T-cell (primary cell): ENCODE measurements at regions not wholly inside any gene's neighbourhood (a gene's known extent, or its start where the extent isn't known, plus 50 kb on each side); places are given as distances from the start of the nearest gene placed in this dataset.

Experiments used
- ATAC-seq, 4 experiments: fragments of 200-7000 bp in 3 of 4; fragments of 150-1000 bp in 1 of 4; cut with Tn5 transposase; replicated peaks in 1 of 4; 1 replicate in 3 of 4; 2 replicates in 1 of 4; pipeline ENCODE4 v1.10.0; 2021; ENCODE audit warnings: moderate library complexity in 3 of 4, mild to moderate bottlenecking in 2 of 4, moderate number of reproducible peaks in 1 of 4
- CTCF ChIA-PET, 2 donors: fragments of 300-600 bp; sonication (Branson Sonifier 250); formaldehyde crosslinking; loops; one replicate each; lab custom pipeline; 2022; ENCODE audit warnings: antibody characterized with exemption in 2 of 2; lab: Charles Lee
- POLR2A ChIA-PET, 2 donors: fragments of 300-600 bp; sonication (Branson Sonifier 250); formaldehyde crosslinking; loops; one replicate each; lab custom pipeline; 2022; ENCODE audit warnings: antibody characterized with exemption in 2 of 2; lab: Charles Lee
- DNase-seq, 35 experiments: peaks; one replicate each; pipeline versions ENCODE4 v3.0.0 to v3.0.0-alpha.2; 2013 to 2023
- H3K27ac ChIP-seq: one replicate; pipeline ENCODE4 v1.5.1; 2013; ENCODE audit warnings: low read length
- H3K27me3 ChIP-seq, 2 experiments: replicated peaks in 1 of 2; 1 replicate in 1 of 2; 2 replicates in 1 of 2; pipeline versions ENCODE4 v1.6.1 to v1.7.0; 2013; ENCODE audit warnings: low read length in 1 of 2, mixed read lengths in 1 of 2; ENCODE audit not compliant: control insufficient read depth in 2 of 2, insufficient read depth in 2 of 2; ENCODE audit errors: extremely low read depth in 1 of 2
- H3K36me3 ChIP-seq, 2 donors: 1 replicate in 1 of 2; 2 replicates in 1 of 2; pipeline versions ENCODE4 v1.6.1 to v1.7.0; 2013; ENCODE audit warnings: low read length in 1 of 2; ENCODE audit not compliant: control insufficient read depth in 2 of 2, insufficient read depth in 1 of 2; ENCODE audit errors: extremely low read depth in 1 of 2
- H3K4me1 ChIP-seq, 2 experiments: 1 replicate in 1 of 2; 2 replicates in 1 of 2; pipeline versions ENCODE4 v1.6.1 to v1.7.0; 2013; ENCODE audit warnings: low read length in 2 of 2, mixed read lengths in 1 of 2; ENCODE audit not compliant: insufficient read depth in 2 of 2, control insufficient read depth in 1 of 2; ENCODE audit errors: extremely low read depth in 1 of 2
- H3K4me3 ChIP-seq, 2 donors: 1 replicate in 1 of 2; 2 replicates in 1 of 2; pipeline versions ENCODE4 v1.5.1 to v1.7.0; 2013; ENCODE audit warnings: mild to moderate bottlenecking in 2 of 2, low read length in 1 of 2, moderate library complexity in 1 of 2; ENCODE audit not compliant: control insufficient read depth in 1 of 2; ENCODE audit errors: extremely low read depth in 1 of 2
- H3K9me3 ChIP-seq: 2 replicates; pipeline ENCODE4 v1.7.0; 2013
- H3K27ac Mint-ChIP-seq, 2 donors: one replicate each; pipeline ENCODE4 v1.8.0; 2020 to 2021; ENCODE audit warnings: mild to moderate bottlenecking in 2 of 2, mixed read lengths in 2 of 2
- H3K27me3 Mint-ChIP-seq, 2 donors: one replicate each; pipeline ENCODE4 v1.8.0; 2021 to 2022; ENCODE audit warnings: mixed read lengths in 2 of 2
- H3K36me3 Mint-ChIP-seq: one replicate; pipeline ENCODE4 v1.8.0; 2021; ENCODE audit warnings: mixed read lengths
- H3K4me1 Mint-ChIP-seq, 3 donors: one replicate each; pipeline ENCODE4 v1.8.0; 2020 to 2022; ENCODE audit warnings: mixed read lengths in 3 of 3, mild to moderate bottlenecking in 1 of 3
- H3K4me3 Mint-ChIP-seq, 3 donors: one replicate each; pipeline ENCODE4 v1.8.0; 2020 to 2022; ENCODE audit warnings: mild to moderate bottlenecking in 3 of 3, mixed read lengths in 3 of 3, moderate library complexity in 3 of 3
- H3K9me3 Mint-ChIP-seq, 3 donors: one replicate each; pipeline ENCODE4 v1.8.0; 2020 to 2022; ENCODE audit warnings: mixed read lengths in 3 of 3
- WGBS: methylation state at CpG from one replicate; pipeline ENCODE4 v1.1.5; 2013; ENCODE audit warnings: missing lambda C conversion rate; ENCODE audit not compliant: insufficient coverage; 5-methylcytosine and 5-hydroxymethylcytosine counted together

- H3K4me1 ChIP-seq: peaks cover 0 to 14% of the 10 kb centered on the region in 2 experiments
- no peaks in the 10 kb centered on the region for H3K36me3 ChIP-seq
- H3K9me3 ChIP-seq: no peaks in the 10 kb centered on the region
- Mint-ChIP-seq H3K27me3 (peaks cover 16 to 22% of the 10 kb centered on the region in 2 donors), H3K27ac (no peak overlapping the region), H3K4me3 (no peak overlapping the region), H3K4me1 (peaks cover 0 to 29% (median under 1%) of the 10 kb centered on the region in 3 donors), H3K36me3 (no peaks in the 10 kb centered on the region), H3K9me3 (peaks cover 0 to 7% (median 0%) of the 10 kb centered on the region in 3 donors)
- peaks cover 0 to 18% of the 10 kb centered on the region in 2 experiments for H3K27me3 ChIP-seq
- ChIA-PET POLR2A (no interaction called here), CTCF (no interaction called here)
- ATAC-seq (no peak), DNase-seq (peak in 1 of 35 experiments; percentile 3)
- H3K27ac ChIP-seq: no peak overlapping the region
- no peak overlapping the region for H3K4me3 ChIP-seq
These were observed 526.9 kb downstream of the MATN1 start for GRCh38 chr1:30196457-30196856.

DNA sequence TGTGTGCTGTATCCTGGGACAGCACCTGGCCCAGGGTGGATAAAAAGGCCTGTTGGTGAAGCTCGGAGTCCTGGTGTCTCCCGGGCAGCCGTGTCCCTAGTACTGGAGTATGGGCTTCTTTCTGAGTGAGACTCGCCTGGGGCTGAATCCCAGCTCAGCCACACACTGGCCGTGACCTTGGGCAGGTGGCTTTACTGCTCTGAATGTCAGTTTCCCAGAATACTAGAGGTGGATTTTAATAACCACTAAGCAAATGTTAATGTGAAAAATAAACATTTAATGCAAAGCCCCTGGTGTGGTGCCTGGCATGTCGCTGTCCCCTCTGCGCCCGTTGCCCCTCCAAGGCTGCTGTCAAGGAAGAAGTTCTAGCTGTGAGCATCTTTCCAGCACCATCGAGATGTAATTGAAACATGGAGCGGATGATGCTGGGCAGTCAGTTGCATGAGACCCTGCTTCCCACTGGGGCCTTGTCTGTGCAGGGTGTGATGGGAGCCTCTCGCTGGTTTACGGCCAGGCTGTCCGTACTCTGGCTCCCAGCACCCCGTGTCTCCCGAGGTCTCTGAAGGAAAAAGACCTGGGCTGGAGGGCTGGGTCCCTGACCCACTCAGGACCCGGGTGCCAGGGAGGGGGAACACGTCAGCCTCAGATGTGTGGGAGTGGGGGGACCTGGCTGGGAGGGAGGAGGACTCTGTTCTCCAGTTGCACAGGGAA, 527.8 kb downstream of the MATN1 start:
- peaks cover 0 to 18% of the 10 kb centered on the region in 2 experiments for H3K27me3 ChIP-seq
- H3K27me3 Mint-ChIP-seq: peaks cover 16 to 22% of the 10 kb centered on the region in 2 donors
- H3K27ac ChIP-seq: no peak overlapping the region
- no peak overlapping the region for H3K4me3 ChIP-seq
- WGBS: 80% methylated on average over 11 of the region's 17 CpGs
- no peak overlapping the region for H3K4me3 Mint-ChIP-seq
- CTCF ChIA-PET: no interaction called here
- H3K9me3 Mint-ChIP-seq: peaks cover 0 to 5% (median 0%) of the 10 kb centered on the region in 3 donors
- no peaks in the 10 kb centered on the region for H3K36me3 ChIP-seq
- POLR2A ChIA-PET: no interaction called here
- peaks cover 0 to 38% (median 9%) of the 10 kb centered on the region in 3 donors for H3K4me1 Mint-ChIP-seq
- H3K4me1 ChIP-seq: peaks cover 0 to 23% of the 10 kb centered on the region in 2 experiments
- no peaks in the 10 kb centered on the region for H3K36me3 Mint-ChIP-seq
- no peak overlapping the region for H3K27ac Mint-ChIP-seq
- no peaks in the 10 kb centered on the region for H3K9me3 ChIP-seq
- ATAC-seq (no peak), DNase-seq (peak in 1 of 35 experiments; percentile 21)

GRCh38 chr1:30194741-30195423, 528.5 kb downstream of the MATN1 start:
- Mint-ChIP-seq H3K4me1 (peaks cover 0 to 43% (median 10%) of the 10 kb centered on the region in 3 donors), H3K36me3 (no peaks in the 10 kb centered on the region), H3K27me3 (peaks cover 16 to 22% of the 10 kb centered on the region in 2 donors), H3K27ac (no peak overlapping the region), H3K4me3 (no peak overlapping the region), H3K9me3 (no peaks in the 10 kb centered on the region)
- Histone ChIP-seq H3K4me3 (no peak overlapping the region), H3K27me3 (peaks cover 0 to 18% of the 10 kb centered on the region in 2 experiments), H3K9me3 (no peaks in the 10 kb centered on the region), H3K27ac (no peak overlapping the region), H3K36me3 (no peaks in the 10 kb centered on the region), H3K4me1 (peaks cover 0 to 30% of the 10 kb centered on the region in 2 experiments)
- DNase-seq (peak in 1 of 35 experiments; percentile 7), ATAC-seq (no peak)
- ChIA-PET POLR2A (no interaction called here), CTCF (no interaction called here)
- WGBS: 55% methylated on average over 3 of the region's 8 CpGs

- Mint-ChIP-seq H3K27ac (peak overlapping the region in 1 of 2 donors; percentile 65), H3K4me1 (peaks cover 0 to 49% (median 10%) of the 10 kb centered on the region in 3 donors), H3K36me3 (no peaks in the 10 kb centered on the region), H3K9me3 (no peaks in the 10 kb centered on the region), H3K4me3 (no peak overlapping the region), H3K27me3 (peaks cover 19 to 22% of the 10 kb centered on the region in 2 donors)
- H3K36me3 ChIP-seq: no peaks in the 10 kb centered on the region
- H3K9me3 ChIP-seq: no peaks in the 10 kb centered on the region
- DNase-seq: no peak
- no peak overlapping the region for H3K27ac ChIP-seq
- no CpG with 5 or more reads among the region's 6 CpGs for WGBS
- ATAC-seq: no peak
- peaks cover 0 to 38% of the 10 kb centered on the region in 2 experiments for H3K4me1 ChIP-seq
- H3K27me3 ChIP-seq: peaks cover 0 to 18% of the 10 kb centered on the region in 2 experiments
- POLR2A ChIA-PET: no interaction called here
- CTCF ChIA-PET: no interaction called here
- H3K4me3 ChIP-seq: no peak overlapping the region
These were observed 529.3 kb downstream of the MATN1 start for GRCh38 chr1:30194046-30194619.

GRCh38 chr1:30192969-30193630, 530.3 kb downstream of the MATN1 start:
- no peaks in the 10 kb centered on the region for H3K9me3 ChIP-seq
- peaks cover 18 to 23% of the 10 kb centered on the region in 2 donors for H3K27me3 Mint-ChIP-seq
- DNase-seq (peak in 1 of 35 experiments; percentile 10), ATAC-seq (no peak)
- H3K36me3 ChIP-seq: no peaks in the 10 kb centered on the region
- no peak overlapping the region for H3K4me3 ChIP-seq
- H3K4me3 Mint-ChIP-seq: no peak overlapping the region
- H3K27ac ChIP-seq: peak overlapping the region; percentile 12
- H3K27ac Mint-ChIP-seq: peak overlapping the region in 1 of 2 donors; percentile 74
- H3K27me3 ChIP-seq: peaks cover 0 to 18% of the 10 kb centered on the region in 2 experiments
- no peaks in the 10 kb centered on the region for H3K9me3 Mint-ChIP-seq
- POLR2A ChIA-PET: no interaction called here
- H3K4me1 ChIP-seq: peaks cover 0 to 48% of the 10 kb centered on the region in 2 experiments
- peaks cover 0 to 55% (median 10%) of the 10 kb centered on the region in 3 donors for H3K4me1 Mint-ChIP-seq
- WGBS: 61% methylated on average over 3 of the region's 3 CpGs
- H3K36me3 Mint-ChIP-seq: no peaks in the 10 kb centered on the region
- CTCF ChIA-PET: no interaction called here

GRCh38 chr1:30191154-30191702, 532.2 kb downstream of the MATN1 start:
- ChIA-PET CTCF (interaction anchor here in 1 of 2 donors (0.5 kb wide), 1 partner anchor 352 kb away, joined by 5 read pairs; no protein-coding TSS in a partner anchor), POLR2A (no interaction called here)
- Histone ChIP-seq H3K9me3 (no peaks in the 10 kb centered on the region), H3K36me3 (no peaks in the 10 kb centered on the region), H3K4me3 (no peak overlapping the region), H3K4me1 (peaks cover 0 to 45% of the 10 kb centered on the region in 2 experiments), H3K27ac (peak overlapping the region; percentile 78), H3K27me3 (peaks cover 0 to 12% of the 10 kb centered on the region in 2 experiments)
- Mint-ChIP-seq H3K27ac (peak overlapping the region; percentile 7 to 87), H3K4me1 (peaks cover 0 to 45% (median 10%) of the 10 kb centered on the region in 3 donors), H3K9me3 (no peaks in the 10 kb centered on the region), H3K36me3 (no peaks in the 10 kb centered on the region), H3K4me3 (no peak overlapping the region), H3K27me3 (peaks cover 8 to 15% of the 10 kb centered on the region in 2 donors)
- DNase-seq (peak in 23 of 35 experiments; percentile 5 to 64 (median 23)), ATAC-seq (peak; percentile 70 to 86 (median 83))
- 63% methylated on average over 1 of the region's 2 CpGs for WGBS
